GM12878 (cell line): ENCODE measurements at regions not wholly inside any gene's neighbourhood (a gene's known extent, or its start where the extent isn't known, plus 50 kb on each side); places are given as distances from the start of the nearest gene placed in this dataset.

Experiments used
- ATAC-seq: fragments of 200-7000 bp; cut with Tn5 transposase; 3 replicates; pipeline ENCODE4 v1.9.1; 2020; ENCODE audit warnings: mild to moderate bottlenecking, moderate library complexity
- BruUV-seq: library from RNA; stranded (reverse); fragments of 400-500 nt; replicated peaks from 2 replicates; lab custom pipeline; 2021; lab: Mats Ljungman, UMichigan
- CTCF ChIA-PET: fragments of 300-600 bp; sonication (Branson Sonifier 250); formaldehyde crosslinking; extraction: SDS; loops from one replicate; lab custom pipeline; 2021; ENCODE audit warnings: inconsistent platforms; lab: Yijun Ruan, JAX
- POLR2A ChIA-PET: fragments of 350-600 bp; formaldehyde crosslinking; extraction: SDS; loops from one replicate; lab custom pipeline; 2021; ENCODE audit warnings: inconsistent platforms; lab: Charles Lee
- RAD21 ChIA-PET: fragments of 300-600 bp; sonication (Branson Sonifier 250); formaldehyde crosslinking; loops from one replicate; lab custom pipeline; 2023; ENCODE audit warnings: antibody characterized with exemption; ENCODE audit not compliant: unreplicated experiment; lab: Charles Lee
- SMC1A ChIA-PET: fragments of 300-600 bp; sonication (Branson Sonifier 250); formaldehyde crosslinking; loops from one replicate; lab custom pipeline; 2023; ENCODE audit not compliant: unreplicated experiment, uncharacterized antibody; lab: Charles Lee
- DNase-seq: peaks from one replicate; pipeline ENCODE4 v3.0.0-alpha.2; 2011; ENCODE audit warnings: low read depth, low spot score
- FAIRE-seq: peaks from 3 replicates; lab custom pipeline; 2011; peaks lifted over from hg19 to GRCh38; lab: Jason Lieb, UNC
- H2AFZ ChIP-seq: 2 replicates; pipeline ENCODE4 v1.6.0; 2011; ENCODE audit warnings: low read depth, low read length, control low read depth; ENCODE audit not compliant: control insufficient read depth
- H3K27ac ChIP-seq: 2 replicates; pipeline ENCODE4 v1.5.1; 2011; ENCODE audit warnings: control low read depth; ENCODE audit not compliant: control insufficient read depth, insufficient read depth
- H3K27me3 ChIP-seq, 2 experiments: replicated peaks in 1 of 2; 2 replicates each; pipeline versions ENCODE4 v1.6.0 to v1.6.1; 2011; ENCODE audit warnings: low read length in 1 of 2; ENCODE audit not compliant: control insufficient read depth in 2 of 2, insufficient read depth in 2 of 2
- H3K36me3 ChIP-seq, 2 experiments: 2 replicates each; pipeline ENCODE4 v1.5.1; 2011; ENCODE audit warnings: low read length in 1 of 2; ENCODE audit not compliant: control insufficient read depth in 2 of 2, insufficient read depth in 2 of 2
- H3K4me1 ChIP-seq: 2 replicates; pipeline ENCODE4 v1.6.1; 2011; ENCODE audit warnings: mild to moderate bottlenecking, low read length, moderate library complexity, mixed read lengths; ENCODE audit not compliant: control insufficient read depth, insufficient read depth
- H3K4me2 ChIP-seq: 2 replicates; pipeline ENCODE4 v1.6.0; 2011; ENCODE audit warnings: control low read depth; ENCODE audit not compliant: control insufficient read depth, insufficient read depth
- H3K4me3 ChIP-seq: fragments of 200-600 bp; sonication (generic); 2 replicates; pipeline ENCODE4 v1.5.1; 2016
- H3K79me2 ChIP-seq: 2 replicates; pipeline ENCODE4 v1.6.0; 2011; ENCODE audit warnings: low read length; ENCODE audit not compliant: control insufficient read depth, insufficient read depth
- H3K9ac ChIP-seq: 2 replicates; pipeline ENCODE4 v1.8.0; 2011; ENCODE audit warnings: low read length, control low read depth, mixed read lengths; ENCODE audit not compliant: control insufficient read depth, insufficient read depth
- H3K9me3 ChIP-seq: replicated peaks from 3 replicates; pipeline ENCODE4 v1.5.1; 2011; ENCODE audit warnings: mild to moderate bottlenecking, low read length; ENCODE audit not compliant: control insufficient read depth, insufficient read depth
- H4K20me1 ChIP-seq: 2 replicates; pipeline ENCODE4 v1.6.0; 2011; ENCODE audit not compliant: control insufficient read depth, insufficient read depth
- IKZF2 ChIP-seq, 2 experiments: fragments of 450-650 bp; IDR thresholded peaks; 2 replicates each; pipeline ENCODE4 v1.6.1; 2017; ENCODE audit warnings: mild to moderate bottlenecking in 2 of 2, moderate library complexity in 2 of 2
- IRF4 ChIP-seq: IDR thresholded peaks from 2 replicates; pipeline ENCODE4 v1.6.1; 2011; ENCODE audit warnings: low read depth, low read length
- NFIC ChIP-seq: IDR thresholded peaks from 2 replicates; pipeline ENCODE4 v1.6.1; 2012; ENCODE audit warnings: low read depth, mild to moderate bottlenecking, inconsistent platforms, low read length, moderate library complexity
- RB1 ChIP-seq: fragments of 450-650 bp; formaldehyde crosslinking; IDR thresholded peaks from 2 replicates; pipeline ENCODE4 v1.6.1; 2017; ENCODE audit warnings: mild to moderate bottlenecking, borderline replicate concordance
- SIX5 ChIP-seq: IDR thresholded peaks from 2 replicates; pipeline ENCODE4 v1.6.1; 2011; ENCODE audit warnings: mild to moderate bottlenecking, low read depth, low read length, moderate library complexity; ENCODE audit not compliant: severe bottlenecking
- TCF7 ChIP-seq: IDR thresholded peaks from 2 replicates; pipeline ENCODE4 v1.6.1; 2014; ENCODE audit warnings: antibody characterized with exemption, borderline replicate concordance
- YY1 ChIP-seq: IDR thresholded peaks from 2 replicates; pipeline ENCODE4 v1.6.1; 2011; ENCODE audit warnings: low read depth, mild to moderate bottlenecking, low read length
- ZBED1 ChIP-seq: IDR thresholded peaks from 2 replicates; pipeline ENCODE4 v1.6.1; 2016; ENCODE audit warnings: borderline replicate concordance
- ZNF384 ChIP-seq: IDR thresholded peaks from 2 replicates; pipeline ENCODE4 v1.6.1; 2012; ENCODE audit warnings: low read depth, mild to moderate bottlenecking, low read length, improper control_type of control experiment, borderline replicate concordance
- in situ Hi-C: fragments of 300-500 bp; cut with MboI; formaldehyde crosslinking; loops from 9 replicates; pipeline ENCODE4 v1.14.3; 2018; ENCODE audit warnings: mixed read lengths
- intact Hi-C: fragments of 100-400 bp; cut with micrococcal nuclease; formaldehyde crosslinking; loops from one replicate; pipeline ENCODE4 v1.14.2; 2022; ENCODE audit not compliant: unreplicated experiment
- TF ChIP-seq, protein P1 (sequence below): fragments of 450-650 bp; formaldehyde crosslinking; IDR thresholded peaks from 2 replicates; pipeline ENCODE4 v1.4.0; 2022; ENCODE audit warnings: mild to moderate bottlenecking, moderate library complexity
- TF ChIP-seq, protein P2 (sequence below): IDR thresholded peaks from 2 replicates; pipeline ENCODE4 v1.6.1; 2011; ENCODE audit warnings: low read depth, mild to moderate bottlenecking, low read length, moderate library complexity, borderline replicate concordance; ENCODE audit errors: extremely low read depth

DNA sequence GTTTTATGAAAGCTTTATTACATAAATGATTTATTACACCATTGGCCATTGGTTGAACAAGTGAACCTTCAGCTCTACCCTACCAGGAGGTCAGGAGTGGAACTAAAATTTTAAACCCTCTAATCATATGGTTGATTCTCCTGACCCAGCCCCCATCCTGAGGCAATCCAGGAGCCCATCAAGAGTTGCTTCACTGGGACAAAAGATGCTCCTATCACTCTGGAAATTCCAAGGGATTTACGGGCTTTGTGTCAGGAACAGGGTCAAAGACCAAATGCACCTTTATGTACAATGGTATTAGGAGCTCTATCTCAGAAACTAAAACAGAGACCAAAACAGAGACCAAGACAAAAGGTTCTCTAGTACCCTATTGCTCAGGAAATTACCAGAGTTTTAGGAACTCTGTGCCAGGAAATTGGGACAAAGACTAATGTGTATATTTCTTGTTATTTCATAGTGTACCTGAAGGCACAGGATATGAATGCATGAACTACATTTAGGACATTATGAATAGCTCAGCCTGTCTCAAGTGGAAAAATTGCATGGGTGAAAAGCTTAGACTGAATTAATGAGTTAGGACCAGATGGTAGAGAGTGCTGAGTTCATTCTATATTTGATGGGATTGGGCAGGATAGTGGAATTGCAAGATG is 171.7 kb upstream of the FLRT2 start (continued):
- TF ChIP-seq, protein P1, sequence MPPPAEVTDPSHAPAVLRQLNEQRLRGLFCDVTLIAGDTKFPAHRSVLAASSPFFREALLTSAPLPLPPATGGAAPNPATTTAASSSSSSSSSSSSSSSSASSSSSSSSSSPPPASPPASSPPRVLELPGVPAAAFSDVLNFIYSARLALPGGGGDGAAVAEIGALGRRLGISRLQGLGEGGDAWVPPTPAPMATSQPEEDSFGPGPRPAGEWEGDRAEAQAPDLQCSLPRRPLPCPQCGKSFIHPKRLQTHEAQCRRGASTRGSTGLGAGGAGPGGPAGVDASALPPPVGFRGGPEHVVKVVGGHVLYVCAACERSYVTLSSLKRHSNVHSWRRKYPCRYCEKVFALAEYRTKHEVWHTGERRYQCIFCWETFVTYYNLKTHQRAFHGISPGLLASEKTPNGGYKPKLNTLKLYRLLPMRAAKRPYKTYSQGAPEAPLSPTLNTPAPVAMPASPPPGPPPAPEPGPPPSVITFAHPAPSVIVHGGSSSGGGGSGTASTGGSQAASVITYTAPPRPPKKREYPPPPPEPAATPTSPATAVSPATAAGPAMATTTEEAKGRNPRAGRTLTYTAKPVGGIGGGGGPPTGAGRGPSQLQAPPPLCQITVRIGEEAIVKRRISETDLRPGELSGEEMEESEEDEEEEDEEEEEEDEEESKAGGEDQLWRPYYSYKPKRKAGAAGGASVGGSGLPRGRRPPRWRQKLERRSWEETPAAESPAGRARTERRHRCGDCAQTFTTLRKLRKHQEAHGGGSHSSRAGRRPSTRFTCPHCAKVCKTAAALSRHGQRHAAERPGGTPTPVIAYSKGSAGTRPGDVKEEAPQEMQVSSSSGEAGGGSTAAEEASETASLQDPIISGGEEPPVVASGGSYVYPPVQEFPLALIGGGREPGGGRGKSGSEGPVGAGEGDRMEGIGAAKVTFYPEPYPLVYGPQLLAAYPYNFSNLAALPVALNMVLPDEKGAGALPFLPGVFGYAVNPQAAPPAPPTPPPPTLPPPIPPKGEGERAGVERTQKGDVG (CRISPR knock-in tag), result no peak

DNA sequence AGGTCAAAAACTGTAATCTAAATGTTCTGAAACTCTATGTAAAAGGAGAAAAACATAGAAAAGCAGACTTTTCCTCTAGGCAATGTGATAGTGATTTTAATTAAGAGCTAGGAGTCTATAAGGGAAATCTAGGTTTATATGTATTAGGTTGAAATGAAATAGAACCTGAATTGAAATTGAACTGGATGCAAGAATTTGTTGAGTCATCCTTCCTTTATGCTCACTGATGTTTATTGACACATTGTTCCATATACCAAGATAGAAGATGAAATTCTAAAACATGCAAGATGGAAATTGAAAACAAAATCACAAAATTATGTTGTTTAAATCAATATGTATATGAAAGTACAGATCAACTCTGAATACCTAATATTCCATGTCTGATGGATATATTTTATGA is 170.4 kb upstream of the FLRT2 start:
- in situ Hi-C loops (no loop called here), intact Hi-C loops (no loop called here)
- Histone ChIP-seq H3K36me3 (no peaks in the 10 kb centered on the region), H3K9ac (no peak overlapping the region), H4K20me1 (no peaks in the 10 kb centered on the region), H3K4me1 (no peaks in the 10 kb centered on the region), H3K4me2 (no peak overlapping the region), H3K27ac (no peak overlapping the region), H3K27me3 (no peaks in the 10 kb centered on the region), H3K4me3 (no peak overlapping the region), H3K9me3 (no peaks in the 10 kb centered on the region; the same call in 2 of the 3 replicates), H3K79me2 (no peaks in the 10 kb centered on the region), H2AFZ (no peak overlapping the region)
- DNase-seq (no peak), ATAC-seq (no peak), FAIRE-seq (no peak)
- SMC1A ChIA-PET, result no interaction called here
- CTCF ChIA-PET, result no interaction called here
- POLR2A ChIA-PET, result no interaction called here
- no TSS peak for BruUV-seq
- RAD21 ChIA-PET, result no interaction called here
- TF ChIP-seq ZNF384 (no peak), SIX5 (no peak), NFIC (no peak), ZBED1 (no peak), RB1 (no peak), TCF7 (no peak), IKZF2 (IDR thresholded peaks at IDR 0.05) (no peak), YY1 (no peak), IRF4 (no peak)
- TF ChIP-seq, protein P2, sequence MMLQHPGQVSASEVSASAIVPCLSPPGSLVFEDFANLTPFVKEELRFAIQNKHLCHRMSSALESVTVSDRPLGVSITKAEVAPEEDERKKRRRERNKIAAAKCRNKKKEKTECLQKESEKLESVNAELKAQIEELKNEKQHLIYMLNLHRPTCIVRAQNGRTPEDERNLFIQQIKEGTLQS, result no peak
